ENCODE measurements at regions not wholly inside any gene's neighbourhood (a gene's known extent, or its start where the extent isn't known, plus 50 kb on each side); places are given as distances from the start of the nearest gene placed in this dataset.

GRCh38 chr17:79525793-79526677 lies 84.8 kb downstream of the RBFOX3 start:
- H3K9me3 ChIP-seq = no peaks in the 10 kb centered on the region
- H3K4me1 ChIP-seq = no peaks in the 10 kb centered on the region
- no peak for DNase-seq
- H3K36me3 ChIP-seq = no peaks in the 10 kb centered on the region
- TF ChIP-seq POLR2AphosphoS5 (IDR thresholded peaks at IDR 0.05) = no peak
- TF ChIP-seq EP300 (IDR thresholded peaks at IDR 0.05) = no peak
- TF ChIP-seq POLR2A (IDR thresholded peaks at IDR 0.05) = no peak
- TF ChIP-seq CTCF (IDR thresholded peaks at IDR 0.05) = no peak
- no peak overlapping the region for H3K27ac ChIP-seq
- WGBS, 5 donors = 73 to 82% (median 81%) methylated on average over 21 to 22 of the region's 22 CpGs
- H3K27me3 ChIP-seq = peaks cover 0 to 95% (median 43%) of the 10 kb centered on the region in 3 donors
- no peak overlapping the region for H3K4me3 ChIP-seq
- intact Hi-C loops (cut with DNase I; ENCODE audit: low total_unique reads) = no loop called here

GRCh38 chr17:79524213-79525187 lies 86.4 kb downstream of the RBFOX3 start:
- Histone ChIP-seq H3K27ac (no peak overlapping the region), H3K27me3 (peaks cover 0 to 95% (median 53%) of the 10 kb centered on the region in 3 donors), H3K4me1 (no peaks in the 10 kb centered on the region), H3K4me3 (no peak overlapping the region), H3K9me3 (no peaks in the 10 kb centered on the region), H3K36me3 (no peaks in the 10 kb centered on the region)
- DNase-seq = no peak
- intact Hi-C loops (cut with DNase I; ENCODE audit: low total_unique reads) = no loop called here
- WGBS, 5 donors = 51 to 70% (median 56%) methylated on average over 16 to 19 of the region's 19 CpGs
- TF ChIP-seq POLR2AphosphoS5 (IDR thresholded peaks at IDR 0.05) (no peak), EP300 (IDR thresholded peaks at IDR 0.05) (no peak), POLR2A (IDR thresholded peaks at IDR 0.05) (no peak), CTCF (IDR thresholded peaks at IDR 0.05) (no peak)

GRCh38 chr17:79522414-79522813 lies 88.4 kb downstream of the RBFOX3 start:
- no peak for TF ChIP-seq POLR2AphosphoS5 (IDR thresholded peaks at IDR 0.05)
- no peaks in the 10 kb centered on the region for H3K9me3 ChIP-seq
- DNase-seq = no peak
- 74 to 87% (median 77%) methylated on average over 6 of the region's 6 CpGs for WGBS, 5 donors
- peaks cover 0 to 93% (median 56%) of the 10 kb centered on the region in 3 donors for H3K27me3 ChIP-seq
- no peak overlapping the region for H3K4me3 ChIP-seq
- H3K36me3 ChIP-seq = no peaks in the 10 kb centered on the region
- no peaks in the 10 kb centered on the region for H3K4me1 ChIP-seq
- intact Hi-C loops (cut with DNase I; ENCODE audit: low total_unique reads) = no loop called here
- H3K27ac ChIP-seq = no peak overlapping the region

- 75 to 88% (median 86%) methylated on average over 4 of the region's 4 CpGs for WGBS, 5 donors
- Histone ChIP-seq H3K9me3 (no peaks in the 10 kb centered on the region), H3K36me3 (no peaks in the 10 kb centered on the region), H3K4me1 (no peaks in the 10 kb centered on the region), H3K27me3 (peaks cover 0 to 89% (median 45%) of the 10 kb centered on the region in 3 donors), H3K27ac (no peak overlapping the region), H3K4me3 (no peak overlapping the region)
- intact Hi-C loops (cut with DNase I; ENCODE audit: low total_unique reads) = no loop called here
- peak in 1 of 4 donors; percentile 4 for TF ChIP-seq POLR2A (IDR thresholded peaks at IDR 0.05)
- no peak for TF ChIP-seq CTCF (IDR thresholded peaks at IDR 0.05)
- DNase-seq = no peak
Observed at GRCh38 chr17:79521225-79521624, 89.6 kb downstream of the RBFOX3 start.
